ENCODE measurements at regions not wholly inside any gene's neighbourhood (a gene's known extent, or its start where the extent isn't known, plus 50 kb on each side); places are given as distances from the start of the nearest gene placed in this dataset.

DNA sequence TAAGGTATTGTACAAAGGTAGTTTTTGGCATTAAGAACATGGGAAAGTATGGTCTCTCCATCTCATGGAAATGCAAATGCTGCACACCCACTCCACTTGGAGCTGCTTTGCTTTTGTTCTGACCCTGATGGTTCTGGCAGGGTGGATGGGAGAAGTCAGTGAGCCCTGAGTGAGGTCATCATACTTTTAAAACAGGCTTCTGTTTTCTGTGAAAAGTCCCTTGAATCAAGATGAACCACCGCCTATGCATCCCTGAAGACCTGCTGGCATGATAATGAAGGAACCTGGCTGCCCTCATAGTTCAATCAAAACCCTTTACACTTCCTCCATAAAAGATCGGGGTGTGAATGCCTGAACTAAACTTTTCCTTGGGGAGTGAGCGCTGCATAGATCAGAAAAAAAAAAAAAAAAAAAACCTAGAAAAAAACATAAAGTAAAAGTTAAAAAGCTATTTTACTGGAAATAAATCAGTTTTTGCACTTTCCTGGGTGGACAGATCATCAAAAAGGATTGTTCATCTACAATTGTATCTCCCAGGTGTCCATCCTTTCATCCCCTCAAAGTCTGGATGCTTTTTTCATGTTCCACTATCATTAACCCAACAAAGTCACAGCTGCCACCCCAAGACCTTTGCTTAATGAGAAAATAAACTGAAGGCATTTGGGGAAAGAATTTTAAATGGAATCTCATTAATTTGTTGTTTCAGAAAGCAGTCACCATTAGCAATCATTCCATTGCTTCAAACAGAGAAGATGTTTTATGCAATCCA, 728.1 kb upstream of the DDX18 start:
- CTCF ChIA-PET, result no interaction called here
- no peaks in the 10 kb centered on the region for H3K9me3 Mint-ChIP-seq (ENCODE audit: low read depth, unreplicated experiment)
- no peak overlapping the region for H3K27ac Mint-ChIP-seq (ENCODE audit: unreplicated experiment)
- H3K36me3 Mint-ChIP-seq (ENCODE audit: insufficient read depth, unreplicated experiment), result no peaks in the 10 kb centered on the region
- H3K4me3 Mint-ChIP-seq (ENCODE audit: low read depth, unreplicated experiment), result no peak overlapping the region
- intact Hi-C loops (cut with micrococcal nuclease; ENCODE audit: unreplicated experiment), result no loop called here
- H3K27me3 Mint-ChIP-seq (ENCODE audit: unreplicated experiment), result no peaks in the 10 kb centered on the region
- BruUV-seq (replicated peaks), result no TSS peak
- H3K4me1 Mint-ChIP-seq (ENCODE audit: low read depth, unreplicated experiment), result no peaks in the 10 kb centered on the region
- DNase-seq, result no peak
- TF ChIP-seq, protein P1, sequence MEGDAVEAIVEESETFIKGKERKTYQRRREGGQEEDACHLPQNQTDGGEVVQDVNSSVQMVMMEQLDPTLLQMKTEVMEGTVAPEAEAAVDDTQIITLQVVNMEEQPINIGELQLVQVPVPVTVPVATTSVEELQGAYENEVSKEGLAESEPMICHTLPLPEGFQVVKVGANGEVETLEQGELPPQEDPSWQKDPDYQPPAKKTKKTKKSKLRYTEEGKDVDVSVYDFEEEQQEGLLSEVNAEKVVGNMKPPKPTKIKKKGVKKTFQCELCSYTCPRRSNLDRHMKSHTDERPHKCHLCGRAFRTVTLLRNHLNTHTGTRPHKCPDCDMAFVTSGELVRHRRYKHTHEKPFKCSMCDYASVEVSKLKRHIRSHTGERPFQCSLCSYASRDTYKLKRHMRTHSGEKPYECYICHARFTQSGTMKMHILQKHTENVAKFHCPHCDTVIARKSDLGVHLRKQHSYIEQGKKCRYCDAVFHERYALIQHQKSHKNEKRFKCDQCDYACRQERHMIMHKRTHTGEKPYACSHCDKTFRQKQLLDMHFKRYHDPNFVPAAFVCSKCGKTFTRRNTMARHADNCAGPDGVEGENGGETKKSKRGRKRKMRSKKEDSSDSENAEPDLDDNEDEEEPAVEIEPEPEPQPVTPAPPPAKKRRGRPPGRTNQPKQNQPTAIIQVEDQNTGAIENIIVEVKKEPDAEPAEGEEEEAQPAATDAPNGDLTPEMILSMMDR (IDR thresholded peaks at IDR 0.05; ENCODE audit: unreplicated experiment), result no peak

DNA sequence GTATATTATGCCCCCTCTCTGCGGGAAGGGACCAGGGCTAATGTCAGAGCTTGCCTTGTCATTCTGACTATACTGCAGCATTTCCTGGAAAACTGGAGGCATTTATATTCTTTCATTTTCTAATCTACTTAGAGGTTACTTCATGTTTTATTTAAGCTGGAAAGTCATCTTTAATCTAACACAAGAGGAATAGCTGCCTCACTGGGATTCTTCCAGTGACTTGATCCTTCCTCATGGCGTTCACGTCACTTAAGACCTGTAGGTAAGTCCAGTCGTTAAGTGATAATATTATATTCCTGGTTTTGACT, 727.6 kb upstream of the DDX18 start:
- Mint-ChIP-seq H3K4me3 (ENCODE audit: low read depth, unreplicated experiment) (no peak overlapping the region), H3K27ac (ENCODE audit: unreplicated experiment) (no peak overlapping the region), H3K27me3 (ENCODE audit: unreplicated experiment) (no peaks in the 10 kb centered on the region), H3K9me3 (ENCODE audit: low read depth, unreplicated experiment) (no peaks in the 10 kb centered on the region), H3K4me1 (ENCODE audit: low read depth, unreplicated experiment) (no peaks in the 10 kb centered on the region), H3K36me3 (ENCODE audit: insufficient read depth, unreplicated experiment) (no peaks in the 10 kb centered on the region)
- BruUV-seq (replicated peaks), result no TSS peak
- intact Hi-C loops (cut with micrococcal nuclease; ENCODE audit: unreplicated experiment), result no loop called here
- no peak for DNase-seq
- CTCF ChIA-PET, result no interaction called here
- TF ChIP-seq, protein P1 (IDR thresholded peaks at IDR 0.05; ENCODE audit: unreplicated experiment), result no peak

DNA sequence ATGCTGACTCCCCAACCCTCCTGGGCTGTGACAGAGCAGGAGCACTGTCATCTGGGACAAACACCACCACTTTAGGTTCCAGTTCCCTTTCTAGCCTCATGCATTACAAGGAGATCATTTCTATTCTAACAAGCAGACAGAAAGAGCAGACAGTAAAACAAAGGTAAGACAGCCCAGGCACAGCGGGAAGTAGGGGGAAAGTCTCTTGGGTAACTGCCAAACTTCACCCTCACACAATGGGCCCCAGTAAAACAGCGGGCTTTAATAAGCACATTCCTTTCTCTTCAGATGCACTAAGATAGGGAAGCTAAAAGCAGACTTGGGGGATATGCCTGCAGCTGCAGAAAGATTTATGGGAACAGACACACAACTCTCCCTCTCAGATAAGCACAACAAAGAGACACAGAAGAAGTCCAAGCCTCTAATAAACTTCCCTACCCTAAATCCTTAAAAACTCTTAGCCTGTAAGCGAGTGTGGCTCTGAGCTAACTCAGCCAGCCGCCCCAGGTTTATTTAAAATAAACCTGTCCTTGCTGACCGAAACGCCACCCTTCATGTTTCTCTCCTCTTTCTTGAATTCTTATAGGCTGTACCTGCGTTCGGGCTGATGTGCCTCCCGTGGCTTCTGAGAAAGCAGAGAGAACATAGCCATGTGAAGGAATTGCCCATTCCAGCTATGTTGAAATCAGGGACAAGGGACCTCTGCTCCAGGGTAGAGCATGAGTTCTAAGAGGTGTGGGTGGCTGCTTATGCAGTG, 726.8 kb upstream of the DDX18 start:
- intact Hi-C loops (cut with micrococcal nuclease; ENCODE audit: unreplicated experiment), result no loop called here
- TF ChIP-seq, protein P1 (IDR thresholded peaks at IDR 0.05; ENCODE audit: unreplicated experiment), result no peak
- no TSS peak for BruUV-seq (replicated peaks)

DNA sequence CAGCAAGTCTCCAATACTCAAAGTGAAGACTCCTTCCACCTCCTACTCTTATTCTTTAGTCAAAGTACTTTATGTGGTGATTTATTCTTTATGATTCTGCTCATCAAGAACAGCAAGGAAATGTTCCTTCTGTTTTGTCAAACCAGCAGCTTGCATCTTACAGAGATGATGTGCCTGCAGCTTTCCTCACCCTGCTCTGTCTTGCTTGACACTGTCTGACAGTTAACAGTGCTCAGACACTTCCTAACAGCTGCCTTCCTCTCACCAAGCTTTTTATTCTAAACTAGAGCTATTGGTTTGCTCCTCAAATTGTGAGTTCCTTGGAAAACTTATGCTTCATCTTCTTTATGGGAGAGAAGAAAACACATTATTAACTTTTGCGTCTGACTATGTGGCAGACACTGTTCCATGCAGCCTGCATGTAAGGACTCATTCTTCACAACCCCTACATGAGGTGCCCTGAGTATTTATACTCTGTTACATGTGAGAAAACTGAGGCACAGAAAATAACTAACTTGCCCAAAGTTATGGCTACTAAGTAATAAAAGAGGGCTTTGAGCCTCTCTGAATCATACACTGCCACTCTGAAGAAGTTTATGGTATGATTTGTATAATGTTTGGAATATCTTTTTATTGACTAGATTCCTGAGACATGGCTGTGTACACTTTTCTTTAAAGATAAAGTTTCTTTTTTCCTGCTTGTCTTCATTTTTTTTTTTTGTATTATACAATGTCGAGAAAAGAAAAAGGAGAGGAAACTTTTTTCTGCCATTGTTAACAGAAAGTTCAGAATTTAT, 723.3 kb upstream of the DDX18 start:
- no peak for DNase-seq
- Mint-ChIP-seq H3K36me3 (ENCODE audit: insufficient read depth, unreplicated experiment) (no peaks in the 10 kb centered on the region), H3K27ac (ENCODE audit: unreplicated experiment) (no peak overlapping the region), H3K9me3 (ENCODE audit: low read depth, unreplicated experiment) (no peaks in the 10 kb centered on the region), H3K4me1 (ENCODE audit: low read depth, unreplicated experiment) (no peaks in the 10 kb centered on the region), H3K27me3 (ENCODE audit: unreplicated experiment) (no peaks in the 10 kb centered on the region), H3K4me3 (ENCODE audit: low read depth, unreplicated experiment) (no peak overlapping the region)
- intact Hi-C loops (cut with micrococcal nuclease; ENCODE audit: unreplicated experiment), result no loop called here
- TF ChIP-seq, protein P1 (IDR thresholded peaks at IDR 0.05; ENCODE audit: unreplicated experiment), result no peak
- CTCF ChIA-PET, result no interaction called here
- BruUV-seq (replicated peaks), result no TSS peak

More for the DNA sequence above, 726.8 kb upstream of the DDX18 start:
- Mint-ChIP-seq H3K4me3 (ENCODE audit: low read depth, unreplicated experiment) (no peak overlapping the region), H3K27ac (ENCODE audit: unreplicated experiment) (no peak overlapping the region), H3K9me3 (ENCODE audit: low read depth, unreplicated experiment) (no peaks in the 10 kb centered on the region), H3K4me1 (ENCODE audit: low read depth, unreplicated experiment) (no peaks in the 10 kb centered on the region), H3K27me3 (ENCODE audit: unreplicated experiment) (no peaks in the 10 kb centered on the region), H3K36me3 (ENCODE audit: insufficient read depth, unreplicated experiment) (no peaks in the 10 kb centered on the region)
- DNase-seq, result no peak
- CTCF ChIA-PET, result interaction anchor here (1.7 kb wide), 1 partner anchor 13 kb away, joined by 3 read pairs; no protein-coding TSS in a partner anchor

All from Calu3 (cell line).